K562 (cell line): ENCODE measurements at regions not wholly inside any gene's neighbourhood (a gene's known extent, or its start where the extent isn't known, plus 50 kb on each side); places are given as distances from the start of the nearest gene placed in this dataset.

Source experiments
- ATAC-seq: fragments of 200-7000 bp; cut with Tn5 transposase; 3 replicates; pipeline ENCODE4 v1.9.1; 2020; ENCODE audit warnings: moderate library complexity
- BruUV-seq: library from RNA; stranded (reverse); fragments of 400-500 nt; replicated peaks from 2 replicates; lab custom pipeline; 2021; lab: Mats Ljungman, UMichigan
- CTCF ChIA-PET: fragments of 300-600 bp; formaldehyde crosslinking; extraction: SDS; loops from one replicate; lab custom pipeline; 2021; ENCODE audit warnings: low intra/inter-chr PET ratio; lab: Yijun Ruan, JAX
- POLR2A ChIA-PET: fragments of 300-600, 350-650 bp; sonication (Branson Sonifier 250); formaldehyde crosslinking; extraction: SDS; loops from one replicate; lab custom pipeline; 2021; ENCODE audit warnings: antibody characterized with exemption, inconsistent platforms; lab: Yijun Ruan, JAX
- DNase-seq, 4 experiments: peaks; one replicate each; pipeline versions ENCODE4 v3.0.0 to v3.0.0-alpha.2; 2011 to 2018; ENCODE audit warnings: low spot score in 3 of 4, mixed read lengths in 3 of 4; ENCODE audit errors: extremely low read depth in 1 of 4
- FAIRE-seq: peaks from 2 replicates; lab custom pipeline; 2011; peaks lifted over from hg19 to GRCh38; lab: Jason Lieb, UNC
- H2AFZ ChIP-seq: 2 replicates; pipeline ENCODE4 v1.6.0; 2011; ENCODE audit warnings: low read depth, low read length, control low read depth, inconsistent platforms
- H3K27ac ChIP-seq: fragments of 200-600 bp; 3 replicates; pipeline ENCODE4 v1.8.0; 2011; ENCODE audit warnings: low read depth, mild to moderate bottlenecking, control low read depth, inconsistent platforms, low read length, moderate library complexity, mixed read lengths; ENCODE audit errors: extremely low read depth
- H3K27me3 ChIP-seq, 2 experiments: fragments of 300-600 bp in 1 of 2; 2 replicates in 1 of 2; 3 replicates in 1 of 2; pipeline versions ENCODE4 v1.6.0 to v1.8.0; 2011; ENCODE audit warnings: inconsistent platforms in 2 of 2, low read length in 2 of 2, mild to moderate bottlenecking in 1 of 2, mixed read lengths in 1 of 2, moderate library complexity in 1 of 2; ENCODE audit not compliant: control insufficient read depth in 2 of 2, insufficient read depth in 2 of 2
- H3K36me3 ChIP-seq: fragments of 300-600 bp; 3 replicates; pipeline ENCODE4 v1.8.0; 2011; ENCODE audit warnings: mild to moderate bottlenecking, low read length, inconsistent platforms; ENCODE audit not compliant: control insufficient read depth, insufficient read depth
- H3K4me1 ChIP-seq, 2 experiments: fragments of 200-600 bp in 1 of 2; replicated peaks in 1 of 2; 2 replicates in 1 of 2; 3 replicates in 1 of 2; pipeline versions ENCODE4 v1.5.1 to v1.8.0; 2011; ENCODE audit warnings: inconsistent platforms in 2 of 2, low read length in 2 of 2, mild to moderate bottlenecking in 1 of 2, mixed read lengths in 1 of 2, moderate library complexity in 1 of 2; ENCODE audit not compliant: control insufficient read depth in 2 of 2, insufficient read depth in 2 of 2
- H3K4me2 ChIP-seq: 2 replicates; pipeline ENCODE4 v1.6.1; 2011; ENCODE audit warnings: low read length, control low read depth, inconsistent platforms, mixed read lengths; ENCODE audit not compliant: insufficient read depth
- H3K4me3 ChIP-seq: fragments of 200-600 bp; sonication (generic), shearing (Covaris generic); 2 replicates; pipeline ENCODE4 v1.5.1; 2016; ENCODE audit warnings: control low read depth, inconsistent platforms
- H3K79me2 ChIP-seq: fragments of 200-600 bp; 3 replicates; pipeline ENCODE4 v1.8.0; 2011; ENCODE audit warnings: low read length, inconsistent platforms; ENCODE audit not compliant: control insufficient read depth, insufficient read depth
- H3K9ac ChIP-seq, 2 experiments: 2 replicates each; pipeline versions ENCODE4 v1.6.0 to v1.6.1; 2011; ENCODE audit warnings: low read depth in 2 of 2, low read length in 2 of 2, control low read depth in 1 of 2, inconsistent platforms in 1 of 2, mild to moderate bottlenecking in 1 of 2, mixed read lengths in 1 of 2; ENCODE audit not compliant: insufficient read depth in 1 of 2
- H3K9me1 ChIP-seq: one replicate; pipeline ENCODE4 v1.6.0; 2011; ENCODE audit warnings: inconsistent platforms, mild to moderate bottlenecking, low read length, moderate library complexity; ENCODE audit not compliant: control insufficient read depth, insufficient read depth
- H3K9me3 ChIP-seq: replicated peaks from 2 replicates; pipeline ENCODE4 v1.5.1; 2011; ENCODE audit warnings: low read depth, low read length, inconsistent platforms; ENCODE audit not compliant: control insufficient read depth, insufficient read depth
- H4K20me1 ChIP-seq: replicated peaks from 2 replicates; pipeline ENCODE4 v1.6.1; 2011; ENCODE audit warnings: low read length, inconsistent platforms, mixed read lengths; ENCODE audit not compliant: control insufficient read depth, insufficient read depth
- E2F1 ChIP-seq: sonication (generic); formaldehyde crosslinking; IDR thresholded peaks from 2 replicates; pipeline ENCODE4 v1.8.1; 2023; ENCODE audit warnings: mild to moderate bottlenecking, missing genetic modification reagents, moderate library complexity
- FOXK1 ChIP-seq: sonication (generic); formaldehyde crosslinking; IDR thresholded peaks from 2 replicates; pipeline ENCODE4 v1.8.0; 2022; ENCODE audit warnings: missing genetic modification reagents, mild to moderate bottlenecking, borderline replicate concordance
- SAP30 ChIP-seq: fragments of 200-600 bp; sonication (generic); IDR thresholded peaks from 2 replicates; pipeline ENCODE4 v1.6.1; 2012; ENCODE audit warnings: borderline replicate concordance, low read depth, mild to moderate bottlenecking, moderate library complexity, low read length, control low read depth, inconsistent platforms; ENCODE audit not compliant: insufficient read depth, poor library complexity, severe bottlenecking
- SIN3B ChIP-seq: fragments of 450-650 bp; IDR thresholded peaks from 2 replicates; pipeline ENCODE4 v1.6.1; 2017; ENCODE audit warnings: low read depth, mild to moderate bottlenecking, moderate library complexity
- ZNF217 ChIP-seq: sonication (generic); formaldehyde crosslinking; IDR thresholded peaks from 2 replicates; pipeline ENCODE4 v1.8.0; 2022; ENCODE audit warnings: mild to moderate bottlenecking, missing genetic modification reagents
- WGBS: fragments of 100-300 bp; shearing (Covaris generic); methylation state at CpG from one replicate; pipeline ENCODE4 v1.1.6; 2016; ENCODE audit warnings: low coverage, mixed read lengths; ENCODE audit not compliant: insufficient coverage; ENCODE audit errors: missing lambda C conversion rate; 5-methylcytosine and 5-hydroxymethylcytosine counted together
- in situ Hi-C: fragments of 300-500 bp; cut with MboI; formaldehyde crosslinking; loops from 4 replicates; pipeline ENCODE4 v1.15.0; 2018; ENCODE audit warnings: inconsistent platforms, mixed read lengths
- intact Hi-C: fragments of 100-400 bp; cut with micrococcal nuclease; formaldehyde crosslinking; loops from 2 replicates; pipeline ENCODE4 v1.14.2; 2022

- TF ChIP-seq E2F1 (CRISPR knock-in tag) (no peak), SIN3B (no peak), ZNF217 (CRISPR knock-in tag) (no peak)
These were observed 63.9 kb upstream of the TENT5A start (continued) for GRCh38 chr6:81816380-81816779.

- H2AFZ ChIP-seq, result no peak overlapping the region
- H3K4me3 ChIP-seq, result no peak overlapping the region
- CTCF ChIA-PET, result no interaction called here
These were observed 62.0 kb upstream of the TENT5A start for GRCh38 chr6:81814370-81815076.

More at GRCh38 chr6:81814370-81815076, 62.0 kb upstream of the TENT5A start:
- POLR2A ChIA-PET, result no interaction called here
- Histone ChIP-seq H3K4me2 (no peak overlapping the region), H3K9me3 (peaks cover 2% of the 10 kb centered on the region; the same call in 1 of the 2 replicates), H3K36me3 (no peaks in the 10 kb centered on the region), H3K79me2 (no peaks in the 10 kb centered on the region), H3K27me3 (no peaks in the 10 kb centered on the region), H3K9me1 (no peaks in the 10 kb centered on the region), H3K4me1 (no peaks in the 10 kb centered on the region), H3K9ac (no peak overlapping the region), H3K27ac (no peak overlapping the region), H4K20me1 (no peaks in the 10 kb centered on the region)
- intact Hi-C loops (no loop called here), in situ Hi-C loops (no loop called here)
- DNase-seq, result no peak
- ATAC-seq, result no peak
- 0% methylated on average over 2 of the region's 2 CpGs for WGBS
- TF ChIP-seq FOXK1 (CRISPR knock-in tag) (no peak), SAP30 (no peak)
- no peak for FAIRE-seq
- BruUV-seq, result no TSS peak
